Vagina (tissue), 2 donors: ENCODE measurements at regions not wholly inside any gene's neighbourhood (a gene's known extent, or its start where the extent isn't known, plus 50 kb on each side); places are given as distances from the start of the nearest gene placed in this dataset.
"Not testable (repeated sequence)": the region's sequence is repeated elsewhere in the genome, so short reads cannot be mapped to it uniquely, and the experiment has no call there.

Source experiments
- POLR2A ChIP-seq, 2 donors: fragments of 450-650 bp; IDR thresholded peaks; one replicate each; pipeline ENCODE4 v1.6.1; 2017; ENCODE audit warnings: antibody characterized with exemption in 2 of 2, mild to moderate bottlenecking in 2 of 2, moderate library complexity in 2 of 2
- POLR2AphosphoS5 ChIP-seq, 2 donors: sonication (generic); formaldehyde crosslinking; IDR thresholded peaks; one replicate each; pipeline ENCODE4 v1.9.0; 2017; ENCODE audit warnings: antibody characterized with exemption in 2 of 2, mild to moderate bottlenecking in 2 of 2, low read depth in 1 of 2; ENCODE audit not compliant: insufficient read depth in 1 of 2

DNA sequence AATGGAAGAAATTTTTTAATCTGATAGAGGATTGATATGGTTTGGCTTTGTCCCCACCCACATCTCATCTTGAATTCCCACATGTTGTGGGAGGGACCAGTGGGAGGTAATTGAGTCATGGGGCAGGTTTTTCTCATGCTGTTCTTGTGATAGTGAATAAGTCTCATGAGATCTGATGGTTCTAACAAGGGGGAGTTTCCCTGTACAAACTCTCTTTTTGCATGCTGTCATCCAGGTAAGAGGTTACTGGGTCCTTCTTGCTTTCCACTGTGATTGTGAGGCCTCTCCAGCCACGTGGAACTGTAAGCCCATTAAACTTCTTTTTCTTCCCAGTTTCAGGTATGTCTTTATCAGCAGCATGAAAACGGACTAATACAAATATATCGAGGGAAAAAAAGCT is 132.5 kb downstream of the DSEL start:
- TF ChIP-seq POLR2A (IDR thresholded peaks at IDR 0.05); POLR2AphosphoS5 (IDR thresholded peaks at IDR 0.05; ENCODE audit: insufficient read depth in 1 of 2, low read depth in 1 of 2): not testable (repeated sequence)
